C4-2B (cell line): ENCODE measurements at regions not wholly inside any gene's neighbourhood (a gene's known extent, or its start where the extent isn't known, plus 50 kb on each side); places are given as distances from the start of the nearest gene placed in this dataset.

Source experiments
- CTCF ChIP-seq: fragments of 450-650 bp; conservative IDR thresholded peaks from 2 replicates; pipeline ENCODE4 v1.5.1; 2017; ENCODE audit warnings: mild to moderate bottlenecking
- ZFX ChIP-seq: fragments of 450-650 bp; IDR thresholded peaks from 2 replicates; pipeline ENCODE4 v1.6.1; 2017

- TF ChIP-seq CTCF: no peak
- TF ChIP-seq ZFX: no peak
Measured at GRCh38 chr13:70969321-70969720, 861.1 kb upstream of the KLHL1 start.
